ENCODE measurements at regions not wholly inside any gene's neighbourhood (a gene's known extent, or its start where the extent isn't known, plus 50 kb on each side); places are given as distances from the start of the nearest gene placed in this dataset.
"Not testable (repeated sequence)": the region's sequence is repeated elsewhere in the genome, so short reads cannot be mapped to it uniquely, and the experiment has no call there.

GRCh38 chr6:141212296-141212695 lies 920.4 kb upstream of the GJE1 start:
- Histone ChIP-seq H3K27me3 (ENCODE audit: control insufficient read depth, insufficient read depth, low read length) (no peaks in the 10 kb centered on the region), H3K4me1 (ENCODE audit: control insufficient read depth, insufficient read depth, low read length) (no peaks in the 10 kb centered on the region), H3K4me3 (ENCODE audit: low read length) (no peak overlapping the region), H3K36me3 (ENCODE audit: control insufficient read depth, insufficient read depth, low read length) (no peaks in the 10 kb centered on the region), H3K9ac (ENCODE audit: low read length) (no peak overlapping the region), H3K27ac (ENCODE audit: low read depth, low read length) (no peak overlapping the region)

GRCh38 chr6:141211845-141212244 lies 920.9 kb upstream of the GJE1 start:
- no peaks in the 10 kb centered on the region for H3K36me3 ChIP-seq (ENCODE audit: control insufficient read depth, insufficient read depth, low read length)
- H3K27me3 ChIP-seq (ENCODE audit: control insufficient read depth, insufficient read depth, low read length): no peaks in the 10 kb centered on the region

GRCh38 chr6:141210901-141211300 lies 921.8 kb upstream of the GJE1 start:
- Histone ChIP-seq H3K27me3 (ENCODE audit: control insufficient read depth, insufficient read depth, low read length) (no peaks in the 10 kb centered on the region), H3K36me3 (ENCODE audit: control insufficient read depth, insufficient read depth, low read length) (no peaks in the 10 kb centered on the region), H3K9ac (ENCODE audit: low read length) (no peak overlapping the region), H3K4me3 (ENCODE audit: low read length) (no peak overlapping the region), H3K4me1 (ENCODE audit: control insufficient read depth, insufficient read depth, low read length) (no peaks in the 10 kb centered on the region), H3K27ac (ENCODE audit: low read depth, low read length) (no peak overlapping the region)

More at GRCh38 chr6:141211845-141212244, 920.9 kb upstream of the GJE1 start:
- Histone ChIP-seq H3K4me3 (ENCODE audit: low read length) (no peak overlapping the region), H3K4me1 (ENCODE audit: control insufficient read depth, insufficient read depth, low read length) (no peaks in the 10 kb centered on the region), H3K9ac (ENCODE audit: low read length) (no peak overlapping the region), H3K27ac (ENCODE audit: low read depth, low read length) (no peak overlapping the region)

- H3K4me3 ChIP-seq (ENCODE audit: low read length): no peak overlapping the region
- no peaks in the 10 kb centered on the region for H3K4me1 ChIP-seq (ENCODE audit: control insufficient read depth, insufficient read depth, low read length)
- H3K36me3 ChIP-seq (ENCODE audit: control insufficient read depth, insufficient read depth, low read length): no peaks in the 10 kb centered on the region
- no peak overlapping the region for H3K9ac ChIP-seq (ENCODE audit: low read length)
- H3K27me3 ChIP-seq (ENCODE audit: control insufficient read depth, insufficient read depth, low read length): no peaks in the 10 kb centered on the region
- no peak overlapping the region for H3K27ac ChIP-seq (ENCODE audit: low read depth, low read length)
These were observed 922.8 kb upstream of the GJE1 start for GRCh38 chr6:141209890-141210289.

GRCh38 chr6:141208101-141208500 lies 924.6 kb upstream of the GJE1 start:
- H3K4me1 ChIP-seq (ENCODE audit: control insufficient read depth, insufficient read depth, low read length): no peaks in the 10 kb centered on the region
- no peaks in the 10 kb centered on the region for H3K27me3 ChIP-seq (ENCODE audit: control insufficient read depth, insufficient read depth, low read length)
- no peak overlapping the region for H3K27ac ChIP-seq (ENCODE audit: low read depth, low read length)
- H3K4me3 ChIP-seq (ENCODE audit: low read length): no peak overlapping the region
- no peak overlapping the region for H3K9ac ChIP-seq (ENCODE audit: low read length)
- no peaks in the 10 kb centered on the region for H3K36me3 ChIP-seq (ENCODE audit: control insufficient read depth, insufficient read depth, low read length)

GRCh38 chr6:141203902-141204575 lies 928.7 kb upstream of the GJE1 start:
- Histone ChIP-seq H3K4me3 (ENCODE audit: low read length) (no peak overlapping the region), H3K36me3 (ENCODE audit: control insufficient read depth, insufficient read depth, low read length) (no peaks in the 10 kb centered on the region), H3K27ac (ENCODE audit: low read depth, low read length) (no peak overlapping the region)

GRCh38 chr6:141202626-141203025 lies 930.1 kb upstream of the GJE1 start:
- no peak overlapping the region for H3K27ac ChIP-seq (ENCODE audit: low read depth, low read length)
- H3K36me3 ChIP-seq (ENCODE audit: control insufficient read depth, insufficient read depth, low read length): no peaks in the 10 kb centered on the region
- H3K4me1 ChIP-seq (ENCODE audit: control insufficient read depth, insufficient read depth, low read length): no peaks in the 10 kb centered on the region
- no peak overlapping the region for H3K4me3 ChIP-seq (ENCODE audit: low read length)
- no peak overlapping the region for H3K9ac ChIP-seq (ENCODE audit: low read length)
- H3K27me3 ChIP-seq (ENCODE audit: control insufficient read depth, insufficient read depth, low read length): no peaks in the 10 kb centered on the region

More at GRCh38 chr6:141203902-141204575, 928.7 kb upstream of the GJE1 start:
- Histone ChIP-seq H3K27me3 (ENCODE audit: control insufficient read depth, insufficient read depth, low read length) (no peaks in the 10 kb centered on the region), H3K9ac (ENCODE audit: low read length) (no peak overlapping the region), H3K4me1 (ENCODE audit: control insufficient read depth, insufficient read depth, low read length) (no peaks in the 10 kb centered on the region)

- Histone ChIP-seq H3K4me3 (ENCODE audit: low read length) (no peak overlapping the region), H3K36me3 (ENCODE audit: control insufficient read depth, insufficient read depth, low read length) (no peaks in the 10 kb centered on the region), H3K9ac (ENCODE audit: low read length) (no peak overlapping the region), H3K27ac (ENCODE audit: low read depth, low read length) (no peak overlapping the region), H3K27me3 (ENCODE audit: control insufficient read depth, insufficient read depth, low read length) (no peaks in the 10 kb centered on the region), H3K4me1 (ENCODE audit: control insufficient read depth, insufficient read depth, low read length) (no peaks in the 10 kb centered on the region)
These were observed 933.7 kb upstream of the GJE1 start for GRCh38 chr6:141199074-141199473.

- Histone ChIP-seq H3K27me3 (ENCODE audit: control insufficient read depth, insufficient read depth, low read length) (no peaks in the 10 kb centered on the region), H3K4me3 (ENCODE audit: low read length) (no peak overlapping the region), H3K27ac (ENCODE audit: low read depth, low read length) (no peak overlapping the region), H3K4me1 (ENCODE audit: control insufficient read depth, insufficient read depth, low read length) (no peaks in the 10 kb centered on the region), H3K36me3 (ENCODE audit: control insufficient read depth, insufficient read depth, low read length) (no peaks in the 10 kb centered on the region), H3K9ac (ENCODE audit: low read length) (no peak overlapping the region)
These were observed 937.4 kb upstream of the GJE1 start for GRCh38 chr6:141195251-141195832.

- Histone ChIP-seq H3K36me3 (ENCODE audit: control insufficient read depth, insufficient read depth, low read length) (no peaks in the 10 kb centered on the region), H3K27ac (ENCODE audit: low read depth, low read length) (no peak overlapping the region), H3K9ac (ENCODE audit: low read length) (no peak overlapping the region), H3K4me1 (ENCODE audit: control insufficient read depth, insufficient read depth, low read length) (no peaks in the 10 kb centered on the region), H3K27me3 (ENCODE audit: control insufficient read depth, insufficient read depth, low read length) (no peaks in the 10 kb centered on the region), H3K4me3 (ENCODE audit: low read length) (no peak overlapping the region)
These were observed 949.4 kb upstream of the GJE1 start for GRCh38 chr6:141183368-141183767.

- H3K36me3 ChIP-seq (ENCODE audit: control insufficient read depth, insufficient read depth, low read length); H3K9ac ChIP-seq (ENCODE audit: low read length); H3K4me1 ChIP-seq (ENCODE audit: control insufficient read depth, insufficient read depth, low read length); H3K4me3 ChIP-seq (ENCODE audit: low read length); H3K27ac ChIP-seq (ENCODE audit: low read depth, low read length); H3K27me3 ChIP-seq (ENCODE audit: control insufficient read depth, insufficient read depth, low read length): not testable (repeated sequence)
These were observed 957.3 kb upstream of the GJE1 start for GRCh38 chr6:141175458-141175857.

- Histone ChIP-seq H3K36me3 (ENCODE audit: control insufficient read depth, insufficient read depth, low read length) (no peaks in the 10 kb centered on the region), H3K27ac (ENCODE audit: low read depth, low read length) (no peak overlapping the region), H3K9ac (ENCODE audit: low read length) (no peak overlapping the region), H3K27me3 (ENCODE audit: control insufficient read depth, insufficient read depth, low read length) (no peaks in the 10 kb centered on the region), H3K4me3 (ENCODE audit: low read length) (no peak overlapping the region), H3K4me1 (ENCODE audit: control insufficient read depth, insufficient read depth, low read length) (no peaks in the 10 kb centered on the region)
These were observed 957.8 kb upstream of the GJE1 start for GRCh38 chr6:141174932-141175331.

GRCh38 chr6:141173529-141173928 lies 959.2 kb upstream of the GJE1 start:
- Histone ChIP-seq H3K36me3 (ENCODE audit: control insufficient read depth, insufficient read depth, low read length) (no peaks in the 10 kb centered on the region), H3K27me3 (ENCODE audit: control insufficient read depth, insufficient read depth, low read length) (no peaks in the 10 kb centered on the region), H3K4me3 (ENCODE audit: low read length) (no peak overlapping the region), H3K9ac (ENCODE audit: low read length) (no peak overlapping the region), H3K4me1 (ENCODE audit: control insufficient read depth, insufficient read depth, low read length) (no peaks in the 10 kb centered on the region), H3K27ac (ENCODE audit: low read depth, low read length) (no peak overlapping the region)

All from rectal smooth muscle tissue (tissue), 1 donor.